HG02763 (cell line): ENCODE measurements at regions not wholly inside any gene's neighbourhood (a gene's known extent, or its start where the extent isn't known, plus 50 kb on each side); places are given as distances from the start of the nearest gene placed in this dataset.
"Not testable (repeated sequence)": the region's sequence is repeated elsewhere in the genome, so short reads cannot be mapped to it uniquely, and the experiment has no call there.

ENCODE experiments used
- ATAC-seq: cut with Tn5 transposase; IDR thresholded peaks from one replicate; pipeline ENCODE4 v1.9.1; 2021; ENCODE audit warnings: mild to moderate bottlenecking, moderate library complexity; ENCODE audit not compliant: unreplicated experiment

- ATAC-seq, result no peak
Measured at GRCh38 chr4:3878678-3879077, 112.5 kb downstream of the ADRA2C start.

DNA sequence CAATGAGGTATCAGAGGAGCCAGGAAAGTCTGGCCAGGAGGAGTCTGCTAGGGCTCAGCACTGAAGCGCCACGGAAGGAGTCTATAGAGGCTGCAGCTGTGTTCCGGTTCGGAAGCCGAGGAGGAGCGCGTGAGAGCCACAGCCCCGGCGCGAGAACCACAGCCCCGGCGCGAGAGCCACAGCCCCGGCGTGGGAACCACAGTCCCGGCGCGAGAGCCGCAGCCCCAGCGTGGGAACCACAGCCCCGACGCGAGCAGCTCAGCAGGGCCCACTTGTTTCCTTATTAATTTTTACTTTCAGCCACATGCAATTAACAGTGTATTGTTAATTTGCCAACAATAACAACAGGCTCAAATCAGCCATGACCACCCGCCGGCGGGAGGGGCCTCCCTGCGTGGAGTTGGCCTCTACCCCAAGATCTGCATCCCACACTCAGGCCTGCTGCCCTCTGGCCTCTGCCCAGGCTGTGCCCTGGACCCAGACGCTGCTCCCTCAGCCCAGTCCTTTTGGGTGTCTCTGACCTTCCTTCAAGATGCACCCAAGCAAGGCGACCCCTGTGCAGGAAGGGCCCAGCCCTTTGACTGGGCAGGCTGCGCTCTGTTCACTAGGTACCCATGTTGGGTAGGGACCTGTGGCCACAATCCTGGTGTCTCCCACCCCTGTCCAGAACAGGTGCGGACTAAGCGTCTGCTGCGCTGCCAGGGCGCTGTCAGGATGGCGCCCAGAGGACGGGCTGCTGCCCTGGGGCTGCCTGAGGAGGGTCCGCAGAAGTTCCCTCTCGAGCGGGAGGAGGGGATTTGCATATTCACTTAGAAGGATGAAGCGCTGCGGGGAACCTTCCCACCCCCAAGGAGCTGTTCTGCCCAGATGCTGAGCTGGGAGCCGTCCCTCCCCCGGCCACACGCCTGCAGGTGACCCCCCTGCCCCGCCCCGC is 113.8 kb downstream of the ADRA2C start:
- no peak for ATAC-seq

- ATAC-seq, result no peak
Measured at GRCh38 chr4:3880615-3881120, 114.5 kb downstream of the ADRA2C start.

GRCh38 chr4:3882316-3882885 is 116.2 kb downstream of the ADRA2C start:
- not testable (repeated sequence) for ATAC-seq

GRCh38 chr4:3884261-3884660 is 118.1 kb downstream of the ADRA2C start:
- not testable (repeated sequence) for ATAC-seq

DNA sequence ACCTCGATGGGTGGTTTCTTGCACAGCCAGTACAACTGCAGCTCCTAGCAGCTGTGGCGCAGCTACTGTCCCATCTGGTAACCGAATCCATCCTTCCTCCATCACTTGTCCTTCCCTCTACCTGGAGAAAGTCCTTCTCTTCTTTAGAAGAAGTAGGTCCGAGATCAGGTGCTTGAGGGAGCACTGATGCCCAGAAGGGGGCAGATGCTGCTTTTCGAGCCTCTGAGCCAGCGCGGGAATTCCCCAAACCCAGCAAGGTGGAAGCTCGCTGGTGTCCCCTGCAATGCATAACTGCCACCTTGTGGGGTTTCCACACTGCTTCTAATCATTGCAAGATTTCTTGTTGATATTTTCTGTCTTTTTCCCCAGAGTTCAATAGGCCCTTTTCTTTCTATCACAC is 127.4 kb downstream of the ADRA2C start:
- ATAC-seq, result not testable (repeated sequence)

DNA sequence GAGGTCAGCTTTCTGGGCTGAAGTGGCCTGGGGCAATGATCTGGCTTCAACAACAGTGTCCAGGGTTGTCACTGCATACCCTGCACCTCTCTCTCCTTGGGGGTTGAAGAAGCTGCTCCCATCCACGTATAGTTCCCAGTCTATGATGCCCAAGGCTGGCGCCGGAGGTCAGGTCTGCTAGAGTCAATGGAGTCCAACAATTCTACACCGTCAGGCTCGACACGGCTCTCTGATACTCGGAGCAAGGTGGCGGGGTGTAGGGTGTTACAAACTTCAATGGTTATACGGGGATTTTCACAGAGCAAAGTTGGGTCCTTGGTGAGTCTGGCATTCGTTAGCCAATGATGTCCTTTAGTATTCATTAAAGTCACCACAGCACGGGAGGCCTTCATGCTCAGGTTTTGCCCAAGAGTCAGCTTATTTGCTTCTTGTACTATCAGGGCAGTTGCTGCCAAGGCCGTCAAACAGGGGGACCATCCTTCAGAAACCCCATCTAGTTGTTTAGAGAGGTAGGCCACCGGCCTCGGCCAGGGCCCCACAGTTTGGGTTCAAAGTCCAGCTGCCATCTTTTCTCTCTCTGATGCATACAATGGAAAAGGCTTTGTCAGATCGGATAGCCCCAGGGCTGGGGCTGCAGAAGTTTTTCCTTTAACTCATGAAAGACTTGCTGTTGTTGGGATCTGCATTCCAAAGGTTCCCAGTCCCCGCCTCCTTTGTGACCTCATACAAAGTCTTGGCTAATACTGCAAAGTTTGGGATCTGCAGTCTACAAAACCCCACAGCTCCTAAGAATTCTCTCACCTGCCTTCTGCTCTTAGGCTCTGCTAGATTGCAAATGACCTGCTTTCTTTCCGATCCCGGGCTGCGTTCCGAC is 128.1 kb downstream of the ADRA2C start:
- ATAC-seq, result not testable (repeated sequence)

DNA sequence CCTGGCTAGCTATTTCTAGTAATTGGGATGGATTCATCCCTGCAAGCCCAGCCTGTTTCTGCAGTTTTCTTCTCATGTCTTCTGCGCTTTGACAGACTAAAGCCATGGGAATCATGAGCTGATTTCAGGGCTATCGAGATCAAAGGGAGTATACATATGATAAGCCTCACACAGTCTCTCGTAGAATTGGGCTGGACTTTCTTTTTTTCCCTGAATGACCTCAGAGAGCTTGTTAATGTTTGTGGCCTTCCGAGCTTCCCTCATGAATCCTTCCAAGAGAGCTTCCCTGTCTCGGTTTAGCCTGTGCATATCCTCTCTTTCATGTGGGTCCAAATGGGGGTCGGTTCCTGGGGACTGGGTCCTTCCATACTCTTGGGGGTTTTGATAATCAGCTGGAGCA is 130.3 kb downstream of the ADRA2C start:
- no peak for ATAC-seq

- not testable (repeated sequence) for ATAC-seq
Measured at GRCh38 chr4:3896871-3897578, 130.8 kb downstream of the ADRA2C start.

- no peak for ATAC-seq
Measured at GRCh38 chr4:3898098-3898497, 131.9 kb downstream of the ADRA2C start.

DNA sequence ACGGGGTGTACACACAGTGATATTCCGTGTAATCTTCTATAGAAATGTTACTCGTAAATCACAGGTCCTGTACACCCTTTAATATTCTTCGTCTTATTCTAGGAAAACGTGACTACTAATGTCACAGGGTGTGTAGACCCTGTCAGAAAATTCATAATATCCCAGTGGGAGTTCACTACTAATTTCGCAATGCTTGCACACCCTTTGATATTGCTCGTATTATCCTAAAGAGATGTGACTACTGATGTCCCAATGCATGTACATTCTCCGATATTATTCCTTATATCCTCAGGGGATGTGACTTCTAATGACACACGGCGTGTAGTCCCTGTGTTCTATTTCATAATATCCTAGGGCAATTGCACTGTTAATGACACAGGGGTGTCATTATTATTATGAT is 132.7 kb downstream of the ADRA2C start:
- ATAC-seq, result not testable (repeated sequence)

- ATAC-seq, result not testable (repeated sequence)
Measured at GRCh38 chr4:3904264-3904955, 138.2 kb downstream of the ADRA2C start.

DNA sequence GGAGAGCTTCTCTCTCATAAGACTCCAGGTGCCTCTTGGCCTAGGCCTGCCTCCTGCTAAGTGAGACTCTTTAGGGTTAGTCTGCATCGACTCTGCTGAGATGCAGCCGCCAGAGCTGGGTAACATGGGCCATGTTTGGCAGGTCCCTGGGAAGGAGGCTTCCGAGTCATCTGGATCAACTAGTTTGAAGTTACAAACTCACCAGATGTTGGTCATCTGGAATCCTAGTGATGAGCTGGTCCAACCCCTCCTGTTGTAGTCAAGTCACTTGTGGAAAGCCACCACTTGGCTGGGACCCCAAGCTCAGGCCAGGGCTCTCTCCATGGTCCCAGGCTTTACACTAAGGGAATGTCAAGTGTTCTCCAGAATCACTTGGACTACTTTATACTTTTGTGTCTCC is 143.4 kb downstream of the ADRA2C start:
- not testable (repeated sequence) for ATAC-seq

GRCh38 chr4:3910161-3910950 is 144.2 kb downstream of the ADRA2C start:
- not testable (repeated sequence) for ATAC-seq

DNA sequence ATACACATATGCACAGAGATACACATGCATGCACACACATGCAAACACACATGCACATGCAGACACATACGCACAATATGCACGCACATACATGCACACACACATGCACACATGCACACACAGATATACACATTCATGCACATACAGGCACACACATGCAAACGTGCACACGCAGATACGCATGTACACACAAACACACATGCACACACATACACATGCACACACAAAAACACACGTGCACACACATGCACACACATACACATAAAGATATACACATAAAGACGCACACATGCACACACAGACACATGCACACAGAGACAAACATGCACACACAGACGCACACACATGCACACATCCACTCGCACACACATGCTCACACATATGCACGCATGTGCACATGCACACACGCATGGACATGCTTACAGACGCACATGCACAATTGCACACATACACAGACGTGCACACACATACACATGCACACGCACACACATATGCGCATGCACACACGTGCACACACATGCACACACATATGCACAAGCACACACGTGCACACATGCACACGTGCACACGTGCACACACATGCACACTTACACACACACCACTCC is 145.2 kb downstream of the ADRA2C start:
- no peak for ATAC-seq

GRCh38 chr4:3914511-3914910 is 148.3 kb downstream of the ADRA2C start:
- ATAC-seq, result not testable (repeated sequence)

DNA sequence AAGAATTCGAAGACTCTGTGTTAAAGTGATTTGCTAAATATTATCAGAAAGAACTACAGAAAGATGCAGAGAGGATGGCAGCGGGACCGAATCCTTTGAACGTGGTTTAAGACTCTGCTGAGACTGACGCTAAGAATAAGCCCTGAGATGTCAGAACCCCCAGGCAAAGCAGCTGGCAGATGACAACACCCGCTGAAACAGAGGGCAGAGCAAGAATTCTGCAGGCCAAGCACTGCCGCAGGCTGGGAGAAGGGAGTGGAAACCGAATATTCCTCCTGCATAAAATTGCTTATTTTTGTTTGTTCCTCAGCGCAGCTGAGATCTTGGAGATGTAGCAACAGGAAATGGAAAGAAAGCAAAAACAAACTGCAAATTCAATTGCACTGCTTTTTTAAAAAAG is 153.3 kb downstream of the ADRA2C start:
- ATAC-seq, result not testable (repeated sequence)

DNA sequence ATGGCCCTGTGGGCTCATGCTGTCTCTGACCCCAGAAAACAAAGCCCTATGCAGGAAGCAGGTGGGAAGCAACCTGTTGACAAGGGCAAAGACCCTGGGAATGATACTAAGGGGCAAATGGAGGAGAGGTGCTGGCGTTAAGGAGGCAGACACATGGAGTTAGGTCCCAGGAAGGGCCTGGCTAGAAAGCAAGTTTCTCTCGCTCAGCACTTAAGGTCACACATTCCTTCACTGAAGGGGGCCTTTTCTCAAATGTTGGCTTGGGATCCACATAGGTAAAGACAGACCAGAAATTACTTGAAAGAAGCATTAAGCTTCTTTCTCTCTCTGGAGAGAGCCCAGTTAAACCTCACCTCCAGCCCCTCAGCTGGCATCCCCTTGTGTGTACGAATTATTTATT is 155.7 kb downstream of the ADRA2C start:
- not testable (repeated sequence) for ATAC-seq

DNA sequence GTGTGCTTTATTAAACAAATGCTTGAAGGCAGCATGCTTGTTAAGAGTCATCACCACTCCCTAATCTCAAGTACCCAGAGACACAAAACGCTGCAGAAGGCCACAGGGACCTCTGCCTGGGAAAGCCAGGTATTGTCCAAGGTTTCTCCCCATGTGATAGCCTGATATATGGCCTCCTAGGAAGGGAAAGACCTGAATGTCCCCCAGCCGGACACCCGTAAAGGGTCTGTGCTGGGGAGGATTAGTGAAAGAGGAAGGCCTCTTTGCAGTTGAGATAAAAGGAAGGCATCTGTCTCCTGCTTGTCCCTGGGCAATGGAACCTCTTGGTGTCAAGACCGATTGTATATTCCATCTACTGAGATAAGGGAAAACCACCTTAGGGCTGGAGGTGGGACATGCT is 159.7 kb downstream of the ADRA2C start:
- not testable (repeated sequence) for ATAC-seq
